ENCODE measurements at regions not wholly inside any gene's neighbourhood (a gene's known extent, or its start where the extent isn't known, plus 50 kb on each side); places are given as distances from the start of the nearest gene placed in this dataset.
"Not testable (repeated sequence)": the region's sequence is repeated elsewhere in the genome, so short reads cannot be mapped to it uniquely, and the experiment has no call there.

DNA sequence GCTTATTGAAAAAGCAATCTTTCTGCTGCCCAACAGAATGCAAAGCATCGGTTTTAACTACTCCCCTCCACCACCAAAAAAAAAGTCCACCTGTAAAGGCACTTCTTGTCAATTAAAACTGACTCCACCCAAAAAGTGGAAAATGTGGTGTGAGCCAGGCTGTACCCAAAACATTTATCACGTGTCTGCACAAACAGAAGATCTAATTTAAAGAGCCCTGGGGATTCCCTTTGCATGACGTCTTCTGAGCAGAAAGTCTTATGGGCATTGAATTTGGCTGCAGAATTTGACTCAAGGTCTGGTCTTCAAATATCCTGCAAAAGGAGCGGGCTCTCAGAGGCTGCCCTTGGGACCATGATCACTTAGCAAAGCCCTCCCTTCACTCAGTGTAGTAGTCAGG is 358.3 kb upstream of the KLHL29 start:
- Mint-ChIP-seq H3K4me1 (no peaks in the 10 kb centered on the region), H3K27ac (no peak overlapping the region), H3K9me3 (peaks cover 3% of the 10 kb centered on the region), H3K36me3 (no peaks in the 10 kb centered on the region), H3K4me3 (no peak overlapping the region)
- no peak for ATAC-seq
- no peak for DNase-seq (ENCODE audit: low spot score in 2 of 2)

DNA sequence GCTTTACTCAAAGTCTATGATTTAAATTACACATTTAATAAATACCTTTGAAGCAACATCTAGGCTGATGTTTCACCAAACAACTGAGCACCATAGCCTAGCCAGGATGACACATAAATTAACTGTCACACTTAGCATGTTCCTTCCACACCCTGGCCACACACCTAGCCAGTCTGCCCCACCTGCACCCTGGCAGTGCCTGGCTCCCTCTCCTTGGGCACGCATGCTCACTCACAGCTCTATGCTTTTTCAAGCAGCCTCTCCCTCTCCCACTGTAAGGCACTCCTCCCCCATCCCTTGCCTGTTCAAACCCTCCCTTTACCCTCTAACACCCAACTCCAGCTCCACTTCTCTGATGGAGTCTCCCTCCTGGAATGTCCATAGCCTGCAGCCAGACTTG is 357.6 kb upstream of the KLHL29 start:
- ATAC-seq (no peak), DNase-seq (ENCODE audit: low spot score in 2 of 2) (no peak)
- Mint-ChIP-seq H3K36me3 (no peaks in the 10 kb centered on the region), H3K27ac (no peak overlapping the region), H3K4me3 (no peak overlapping the region), H3K9me3 (peaks cover 3% of the 10 kb centered on the region), H3K4me1 (no peaks in the 10 kb centered on the region)

DNA sequence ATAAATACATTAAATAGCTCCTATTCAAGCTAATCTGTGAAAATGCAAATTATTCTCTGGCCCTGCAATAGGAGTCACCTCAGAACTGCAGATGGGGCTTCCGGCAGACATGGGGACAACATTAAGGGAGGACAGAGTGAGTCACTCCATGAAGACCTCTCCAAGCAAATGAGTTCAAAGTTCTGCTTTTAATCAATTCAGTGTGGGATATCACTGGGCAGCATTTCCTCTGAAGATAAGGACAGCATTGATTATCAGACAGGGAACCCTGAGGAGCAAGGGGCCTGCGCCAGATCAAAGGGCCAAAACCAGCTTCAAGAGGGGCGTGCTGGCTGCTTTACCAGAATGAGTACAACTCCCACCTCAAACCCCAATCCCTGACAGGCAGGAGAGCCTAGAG is 356.9 kb upstream of the KLHL29 start:
- H3K27ac Mint-ChIP-seq: no peak overlapping the region
- H3K4me3 Mint-ChIP-seq: no peak overlapping the region
- ATAC-seq (no peak), DNase-seq (ENCODE audit: low spot score in 2 of 2) (no peak)
- H3K36me3 Mint-ChIP-seq: no peaks in the 10 kb centered on the region
- peaks cover 3% of the 10 kb centered on the region for H3K9me3 Mint-ChIP-seq
- H3K4me1 Mint-ChIP-seq: no peaks in the 10 kb centered on the region

DNA sequence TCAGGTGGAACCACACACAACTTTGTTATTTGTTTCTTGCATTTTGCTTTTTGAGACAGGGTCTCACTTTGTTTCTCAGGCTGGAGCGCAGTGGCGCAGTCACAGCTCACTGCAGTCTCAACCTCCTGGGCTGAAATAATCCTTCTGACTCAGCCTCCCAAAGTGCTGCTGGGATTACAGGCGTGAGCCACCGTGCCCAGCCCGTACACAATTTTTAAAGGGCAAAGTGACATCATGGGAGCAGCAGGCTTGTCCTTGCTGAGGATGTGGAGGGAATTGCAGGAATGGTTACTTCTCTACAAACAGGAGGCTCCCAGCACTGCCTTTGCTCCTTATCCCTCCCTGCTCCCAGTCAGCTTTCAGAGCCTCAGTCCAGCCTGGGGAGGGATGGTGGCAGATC is 355.9 kb upstream of the KLHL29 start:
- no peak overlapping the region for H3K27ac Mint-ChIP-seq
- H3K36me3 Mint-ChIP-seq: no peaks in the 10 kb centered on the region
- no peak for ATAC-seq
- H3K9me3 Mint-ChIP-seq: no peaks in the 10 kb centered on the region
- no peak for DNase-seq (ENCODE audit: low spot score in 2 of 2)
- no peaks in the 10 kb centered on the region for H3K4me1 Mint-ChIP-seq
- H3K4me3 Mint-ChIP-seq: no peak overlapping the region

DNA sequence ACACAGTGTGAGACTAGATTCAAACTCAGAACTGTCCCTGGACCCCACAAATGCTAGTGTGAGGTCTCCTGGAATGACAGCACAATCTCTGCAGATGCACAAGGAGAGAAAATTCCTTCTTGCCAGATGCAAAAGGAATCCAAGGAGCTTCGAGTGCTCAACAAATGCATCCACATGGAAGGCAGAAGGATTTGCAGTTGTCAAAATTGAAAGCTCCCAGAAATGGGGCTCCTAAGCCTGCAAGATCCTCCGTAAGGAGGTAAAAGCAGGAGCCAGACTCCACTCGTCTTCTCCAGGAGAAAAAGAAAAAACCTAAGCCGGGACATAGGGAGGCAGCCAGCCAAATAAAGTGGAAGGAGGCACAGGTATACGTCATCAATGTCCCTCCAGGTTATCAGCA is 355.0 kb upstream of the KLHL29 start:
- H3K27ac Mint-ChIP-seq: no peak overlapping the region
- no peak for ATAC-seq
- no peaks in the 10 kb centered on the region for H3K4me1 Mint-ChIP-seq
- DNase-seq (ENCODE audit: low spot score in 2 of 2): no peak
- H3K9me3 Mint-ChIP-seq: no peaks in the 10 kb centered on the region
- no peaks in the 10 kb centered on the region for H3K36me3 Mint-ChIP-seq
- H3K4me3 Mint-ChIP-seq: no peak overlapping the region

GRCh38 chr2:23034996-23035395 is 350.0 kb upstream of the KLHL29 start:
- no peak overlapping the region for H3K27ac Mint-ChIP-seq
- no peak for DNase-seq (ENCODE audit: low spot score in 2 of 2)
- no peak for ATAC-seq
- H3K36me3 Mint-ChIP-seq: no peaks in the 10 kb centered on the region
- no peaks in the 10 kb centered on the region for H3K4me1 Mint-ChIP-seq
- H3K4me3 Mint-ChIP-seq: no peak overlapping the region
- H3K9me3 Mint-ChIP-seq: no peaks in the 10 kb centered on the region

GRCh38 chr2:23036629-23037028 is 348.4 kb upstream of the KLHL29 start:
- H3K9me3 Mint-ChIP-seq: no peaks in the 10 kb centered on the region
- ATAC-seq (no peak), DNase-seq (ENCODE audit: low spot score in 2 of 2) (no peak)
- H3K27ac Mint-ChIP-seq: no peak overlapping the region
- no peak overlapping the region for H3K4me3 Mint-ChIP-seq
- no peaks in the 10 kb centered on the region for H3K4me1 Mint-ChIP-seq
- H3K36me3 Mint-ChIP-seq: no peaks in the 10 kb centered on the region

DNA sequence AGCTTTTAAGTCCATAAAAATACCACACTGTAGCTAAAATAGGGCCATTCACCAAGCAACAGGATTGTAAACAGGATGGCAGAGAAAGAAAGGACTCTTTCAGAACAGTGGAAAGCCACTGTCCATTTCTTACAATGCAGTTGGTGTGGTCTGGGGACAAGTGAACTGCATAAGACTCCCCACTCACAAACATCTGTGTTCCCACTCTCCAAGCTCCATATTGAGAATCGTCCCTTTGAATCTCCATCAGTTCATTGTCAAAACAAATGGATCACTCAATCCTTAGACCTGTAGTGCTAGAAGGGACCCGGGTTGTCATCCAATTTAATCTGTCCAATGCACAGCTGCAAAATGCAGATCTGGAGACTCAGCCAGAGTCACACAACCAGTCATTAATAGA is 347.4 kb upstream of the KLHL29 start:
- ATAC-seq (no peak), DNase-seq (ENCODE audit: low spot score in 2 of 2) (no peak)
- H3K9me3 Mint-ChIP-seq: no peaks in the 10 kb centered on the region
- no peak overlapping the region for H3K27ac Mint-ChIP-seq
- no peaks in the 10 kb centered on the region for H3K36me3 Mint-ChIP-seq
- H3K4me1 Mint-ChIP-seq: no peaks in the 10 kb centered on the region
- no peak overlapping the region for H3K4me3 Mint-ChIP-seq

- peak; percentile 26 for ATAC-seq
- no peaks in the 10 kb centered on the region for H3K36me3 Mint-ChIP-seq
- DNase-seq (ENCODE audit: low spot score in 2 of 2): no peak
- no peak overlapping the region for H3K4me3 Mint-ChIP-seq
- no peak overlapping the region for H3K27ac Mint-ChIP-seq
- H3K4me1 Mint-ChIP-seq: no peaks in the 10 kb centered on the region
- no peaks in the 10 kb centered on the region for H3K9me3 Mint-ChIP-seq
Measured at GRCh38 chr2:23041443-23041842, 343.5 kb upstream of the KLHL29 start.

DNA sequence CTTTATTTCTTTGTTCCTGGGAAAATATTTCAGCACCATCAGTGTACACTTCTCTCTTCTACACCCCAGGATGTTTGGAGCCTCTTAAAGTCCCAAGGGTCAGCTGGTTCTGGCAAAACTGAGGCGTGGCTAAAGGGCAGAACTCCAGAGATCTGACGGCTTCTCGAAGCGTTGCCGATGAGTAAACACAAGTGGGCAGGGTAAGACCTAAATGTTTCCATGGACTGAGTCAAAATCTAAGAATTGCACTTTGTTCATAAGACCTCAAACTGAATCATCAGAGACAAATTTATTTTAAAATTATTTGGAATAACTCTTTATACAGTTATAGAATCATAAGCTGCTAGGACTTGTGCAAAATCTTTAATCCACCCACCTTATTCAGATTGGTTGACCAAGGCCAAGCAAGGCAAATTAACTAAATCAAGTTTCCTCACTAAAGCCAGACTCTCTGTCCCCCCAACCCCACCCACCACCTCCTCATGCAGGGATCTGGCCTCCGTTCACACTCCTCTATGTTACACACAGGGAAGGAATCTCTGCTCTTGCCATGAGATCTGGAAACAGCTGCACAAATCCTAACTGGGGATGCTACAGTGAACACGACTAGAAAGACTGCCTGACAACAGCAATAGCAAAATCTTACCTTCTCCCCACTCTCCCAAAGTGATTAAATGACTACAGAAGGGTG is 342.6 kb upstream of the KLHL29 start:
- Mint-ChIP-seq H3K36me3 (no peaks in the 10 kb centered on the region), H3K27ac (no peak overlapping the region), H3K4me1 (no peaks in the 10 kb centered on the region), H3K4me3 (no peak overlapping the region), H3K9me3 (no peaks in the 10 kb centered on the region)
- DNase-seq (ENCODE audit: low spot score in 2 of 2) (no peak), ATAC-seq (no peak)

DNA sequence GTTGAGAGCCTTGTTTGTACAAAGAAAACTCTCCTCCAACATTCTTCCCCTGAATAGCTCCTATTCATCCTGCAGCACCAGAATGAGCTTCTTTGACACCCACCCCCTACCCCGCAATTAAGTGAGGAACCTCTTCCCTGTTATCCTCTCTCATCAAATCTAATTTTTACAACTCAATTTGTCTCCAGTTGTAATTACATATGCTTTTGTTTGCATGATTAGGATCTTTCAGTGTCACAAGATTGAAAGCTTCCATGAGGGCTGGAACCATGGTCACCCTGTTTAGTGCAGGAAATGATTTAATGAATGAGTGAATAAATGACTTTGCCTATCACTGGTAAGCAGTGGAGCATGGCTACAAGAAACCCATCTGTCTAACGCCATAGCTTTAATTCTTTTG is 334.6 kb upstream of the KLHL29 start:
- Mint-ChIP-seq H3K4me3 (no peak overlapping the region), H3K9me3 (peaks cover 10% of the 10 kb centered on the region), H3K36me3 (no peaks in the 10 kb centered on the region), H3K4me1 (no peaks in the 10 kb centered on the region), H3K27ac (no peak overlapping the region)
- no peak for DNase-seq (ENCODE audit: low spot score in 2 of 2)
- ATAC-seq: no peak

DNA sequence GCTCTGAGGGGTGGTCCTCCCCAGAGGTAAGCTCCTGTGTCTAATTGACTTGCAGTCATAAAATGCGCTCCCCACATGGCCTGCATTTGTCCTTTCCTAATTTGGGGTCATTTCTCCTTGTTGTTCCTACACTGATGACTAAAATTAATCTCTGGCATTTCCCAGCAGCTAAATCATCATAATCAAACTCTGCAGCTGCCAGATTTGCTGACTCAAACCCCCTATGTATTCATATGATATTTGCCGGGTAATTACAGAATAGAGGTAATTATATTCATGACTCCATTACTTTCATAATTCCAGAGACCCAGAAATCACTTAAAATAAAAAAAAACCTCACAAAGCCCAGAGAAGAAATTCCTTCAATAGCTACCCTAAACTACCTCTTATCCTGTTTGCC is 331.4 kb upstream of the KLHL29 start:
- ATAC-seq: no peak
- Mint-ChIP-seq H3K36me3 (no peaks in the 10 kb centered on the region), H3K27ac (no peak overlapping the region), H3K4me3 (no peak overlapping the region), H3K9me3 (peaks cover 12% of the 10 kb centered on the region), H3K4me1 (no peaks in the 10 kb centered on the region)
- DNase-seq (ENCODE audit: low spot score in 2 of 2): no peak

DNA sequence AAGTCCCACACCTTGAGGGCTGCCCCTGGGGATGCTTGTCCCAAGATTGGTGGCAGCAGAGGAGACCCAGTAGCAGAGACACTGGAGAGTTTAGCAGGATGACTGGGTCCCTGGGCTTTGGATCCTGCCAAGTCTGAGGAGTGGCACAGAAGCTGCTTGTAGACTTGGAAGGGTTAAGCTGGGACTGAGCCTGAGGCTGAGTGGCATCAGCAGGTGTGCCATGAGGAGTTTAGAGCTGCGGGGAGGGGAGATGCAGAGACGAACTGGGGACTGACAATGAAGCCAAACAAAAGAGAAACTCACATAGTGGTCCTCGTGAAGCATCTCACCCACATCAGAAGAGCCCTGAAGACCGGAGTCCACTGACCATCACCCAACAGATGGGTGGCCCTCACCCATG is 329.7 kb upstream of the KLHL29 start:
- ATAC-seq (peak; percentile 16), DNase-seq (ENCODE audit: low spot score in 2 of 2) (no peak)
- Mint-ChIP-seq H3K36me3 (no peaks in the 10 kb centered on the region), H3K27ac (no peak overlapping the region), H3K9me3 (peaks cover 3% of the 10 kb centered on the region), H3K4me1 (no peaks in the 10 kb centered on the region), H3K4me3 (no peak overlapping the region)

- not testable (repeated sequence) for H3K4me3 Mint-ChIP-seq; H3K27ac Mint-ChIP-seq; ATAC-seq; H3K4me1 Mint-ChIP-seq; H3K9me3 Mint-ChIP-seq; DNase-seq (ENCODE audit: low spot score in 2 of 2); H3K36me3 Mint-ChIP-seq
Measured at GRCh38 chr2:23056846-23057245, 328.1 kb upstream of the KLHL29 start.

DNA sequence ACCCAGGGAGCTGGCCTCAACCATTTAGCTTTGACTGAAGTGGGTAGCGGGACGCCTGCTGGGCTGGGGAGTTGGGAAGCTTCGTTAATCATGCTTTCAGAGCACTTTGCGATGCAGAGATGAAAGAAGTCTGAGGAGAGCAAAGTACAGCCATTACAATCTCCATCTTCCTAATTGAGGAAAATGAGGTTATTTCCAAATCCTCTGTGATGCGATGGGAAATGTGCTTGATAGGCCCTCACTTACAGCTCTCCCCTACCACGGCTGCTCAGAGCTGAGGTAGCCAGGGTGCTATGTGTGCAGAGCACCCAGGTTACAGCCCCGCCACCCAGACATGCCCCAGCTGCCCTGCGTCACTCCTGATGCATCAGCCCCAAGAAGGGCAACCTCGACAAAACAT is 326.5 kb upstream of the KLHL29 start:
- H3K4me3 Mint-ChIP-seq: no peak overlapping the region
- ATAC-seq (no peak), DNase-seq (ENCODE audit: low spot score in 2 of 2) (no peak)
- no peak overlapping the region for H3K27ac Mint-ChIP-seq
- no peaks in the 10 kb centered on the region for H3K36me3 Mint-ChIP-seq
- no peaks in the 10 kb centered on the region for H3K4me1 Mint-ChIP-seq
- peaks cover 3% of the 10 kb centered on the region for H3K9me3 Mint-ChIP-seq

GRCh38 chr2:23065210-23065609 is 319.8 kb upstream of the KLHL29 start:
- Mint-ChIP-seq H3K9me3 (peaks cover 9% of the 10 kb centered on the region), H3K27ac (no peak overlapping the region), H3K36me3 (no peaks in the 10 kb centered on the region), H3K4me1 (no peaks in the 10 kb centered on the region), H3K4me3 (no peak overlapping the region)
- no peak for DNase-seq (ENCODE audit: low spot score in 2 of 2)
- ATAC-seq: no peak

DNA sequence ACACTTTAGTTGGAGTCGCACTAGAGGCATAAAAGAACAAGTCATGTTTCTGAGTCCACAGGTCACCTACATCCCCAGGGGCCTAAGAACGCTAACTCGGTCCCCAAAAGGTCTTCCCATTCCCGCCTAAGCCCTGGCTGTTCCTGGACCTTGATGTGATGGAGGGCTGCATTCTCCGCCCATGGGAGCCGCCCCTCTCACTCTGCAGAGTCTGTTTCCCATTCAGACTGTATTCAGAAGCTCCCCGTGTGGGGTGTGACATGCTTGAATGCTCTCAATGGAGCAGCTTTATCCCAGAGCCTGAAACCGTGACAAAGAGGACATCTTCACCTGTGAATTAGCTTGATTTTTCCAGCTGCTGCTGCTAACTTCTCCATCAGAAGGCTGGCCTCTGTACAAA is 319.0 kb upstream of the KLHL29 start:
- H3K9me3 Mint-ChIP-seq: peaks cover 9% of the 10 kb centered on the region
- ATAC-seq (no peak), DNase-seq (ENCODE audit: low spot score in 2 of 2) (no peak)
- H3K4me3 Mint-ChIP-seq: no peak overlapping the region
- no peak overlapping the region for H3K27ac Mint-ChIP-seq
- no peaks in the 10 kb centered on the region for H3K36me3 Mint-ChIP-seq
- H3K4me1 Mint-ChIP-seq: no peaks in the 10 kb centered on the region
